NT2/D1 (cell line): ENCODE measurements at regions not wholly inside any gene's neighbourhood (a gene's known extent, or its start where the extent isn't known, plus 50 kb on each side); places are given as distances from the start of the nearest gene placed in this dataset.

Experiments
- SUZ12 ChIP-seq: IDR thresholded peaks from 2 replicates; pipeline ENCODE4 v1.6.1; 2011; ENCODE audit not compliant: insufficient read length, insufficient read depth; ENCODE audit errors: extremely low read depth
- YY1 ChIP-seq: IDR thresholded peaks from 2 replicates; pipeline ENCODE4 v1.6.1; 2011; ENCODE audit not compliant: insufficient read length, insufficient read depth
- ZNF274 ChIP-seq: IDR thresholded peaks from 2 replicates; pipeline ENCODE4 v1.6.1; 2011; ENCODE audit warnings: mild to moderate bottlenecking, low read depth, low read length

GRCh38 chr1:237998581-237998980 lies 107.9 kb upstream of the ZP4 start:
- TF ChIP-seq SUZ12 (no peak), YY1 (no peak), ZNF274 (no peak)
